ENCODE measurements at regions not wholly inside any gene's neighbourhood (a gene's known extent, or its start where the extent isn't known, plus 50 kb on each side); places are given as distances from the start of the nearest gene placed in this dataset.
"Not testable (repeated sequence)": the region's sequence is repeated elsewhere in the genome, so short reads cannot be mapped to it uniquely, and the experiment has no call there.

DNA sequence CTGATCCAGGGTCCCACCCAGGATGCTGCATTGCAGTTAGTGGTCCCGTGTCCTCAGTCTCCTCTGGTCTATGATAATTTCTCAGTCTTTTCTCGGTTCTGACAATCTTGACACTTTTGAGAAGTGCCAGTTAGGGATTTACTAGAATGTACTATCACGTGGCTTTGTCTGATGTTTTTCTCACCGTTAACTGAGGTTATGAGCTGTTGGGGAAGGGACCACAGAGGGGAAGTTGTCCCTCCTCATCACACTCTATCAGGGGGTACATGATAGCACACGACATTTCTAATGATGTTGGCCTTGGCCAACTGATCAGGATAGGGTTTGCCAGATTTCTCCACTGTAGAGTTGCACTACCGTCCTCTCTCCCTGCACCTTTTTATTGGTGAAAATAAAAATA, 250.9 kb upstream of the SDK2 start:
- DNase-seq (ENCODE audit: low spot score) = no peak

GRCh38 chr17:73896966-73897365, 252.7 kb upstream of the SDK2 start:
- no peak for DNase-seq (ENCODE audit: low spot score)

DNA sequence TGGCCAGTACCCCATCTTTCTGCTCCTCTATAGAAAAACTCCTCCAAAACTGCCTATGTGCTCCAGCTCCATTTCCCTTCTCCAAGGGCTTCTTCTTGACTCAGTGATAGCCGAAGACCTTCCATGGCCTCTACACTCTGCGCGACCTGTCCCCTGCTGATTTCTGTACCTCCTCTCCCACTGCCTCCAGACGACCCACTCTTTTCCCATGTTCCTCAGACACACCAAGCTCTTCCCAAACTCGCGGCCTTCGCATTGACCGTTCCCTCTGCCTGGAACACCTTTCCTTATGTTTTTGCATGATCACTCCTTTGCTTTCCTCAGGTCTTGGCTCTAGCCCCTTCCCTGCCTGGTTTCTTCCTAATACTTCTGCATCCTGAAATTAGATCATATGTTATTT, 255.6 kb upstream of the SDK2 start:
- DNase-seq (ENCODE audit: low spot score) = no peak

DNA sequence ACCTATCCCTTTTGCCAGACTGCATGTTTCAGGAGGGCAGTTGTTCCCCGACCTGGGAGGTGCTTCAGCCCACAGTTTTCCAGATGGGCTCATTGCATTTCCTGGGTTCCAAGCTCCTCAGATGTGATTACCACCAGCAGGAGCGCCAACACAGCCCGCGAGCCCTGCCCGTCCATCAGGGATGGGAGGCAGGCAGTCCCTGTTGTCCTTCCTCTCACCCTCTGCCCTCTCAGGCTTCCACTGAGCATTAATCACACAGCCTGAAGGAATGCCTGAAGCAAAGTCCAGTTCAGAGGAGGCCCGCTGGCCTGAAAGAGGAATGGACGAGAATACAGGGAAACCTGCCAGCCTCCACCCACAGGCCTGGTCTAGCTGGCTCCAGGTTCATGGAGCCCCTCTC, 256.3 kb upstream of the SDK2 start:
- DNase-seq (ENCODE audit: low spot score) = no peak

GRCh38 chr17:73901249-73901648, 257.0 kb upstream of the SDK2 start:
- DNase-seq (ENCODE audit: low spot score) = no peak

DNA sequence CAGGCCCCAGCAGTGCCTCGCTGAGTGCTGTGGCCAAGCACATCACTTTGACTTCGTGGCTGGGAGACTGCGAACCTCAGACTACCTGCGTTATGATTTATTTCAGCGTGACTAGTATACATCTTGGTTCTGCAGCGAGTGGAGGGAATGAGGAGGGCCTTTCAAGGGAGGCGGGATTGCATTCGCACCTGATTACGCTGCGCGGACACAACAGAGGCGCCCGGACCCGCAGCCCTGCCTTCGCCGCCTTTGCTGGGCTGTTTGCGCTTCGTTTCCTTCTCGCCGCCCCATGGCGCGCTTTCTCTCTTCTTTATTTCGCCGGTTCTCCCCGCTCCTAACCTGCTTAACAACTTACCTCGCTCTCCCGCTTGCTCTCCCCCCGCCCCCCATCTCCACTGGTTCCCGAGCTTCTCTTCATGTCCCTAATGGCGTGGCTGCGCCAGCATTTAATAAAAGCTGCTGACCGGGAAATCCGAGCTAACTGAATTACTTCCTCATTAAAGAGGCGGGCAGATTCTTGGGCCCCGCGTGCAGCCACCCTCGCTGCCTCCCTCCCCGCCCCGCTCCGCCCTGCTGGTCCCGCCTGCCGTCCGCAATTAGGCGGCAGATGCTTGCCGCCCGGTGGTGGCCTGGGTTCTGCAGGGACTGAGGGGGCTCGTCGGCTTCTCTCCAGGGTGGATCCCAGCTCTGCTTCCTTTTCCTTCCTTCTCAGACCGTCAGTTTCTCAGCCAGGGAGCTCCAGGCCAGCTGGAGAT, 257.6 kb upstream of the SDK2 start:
- DNase-seq (ENCODE audit: low spot score) = no peak

DNA sequence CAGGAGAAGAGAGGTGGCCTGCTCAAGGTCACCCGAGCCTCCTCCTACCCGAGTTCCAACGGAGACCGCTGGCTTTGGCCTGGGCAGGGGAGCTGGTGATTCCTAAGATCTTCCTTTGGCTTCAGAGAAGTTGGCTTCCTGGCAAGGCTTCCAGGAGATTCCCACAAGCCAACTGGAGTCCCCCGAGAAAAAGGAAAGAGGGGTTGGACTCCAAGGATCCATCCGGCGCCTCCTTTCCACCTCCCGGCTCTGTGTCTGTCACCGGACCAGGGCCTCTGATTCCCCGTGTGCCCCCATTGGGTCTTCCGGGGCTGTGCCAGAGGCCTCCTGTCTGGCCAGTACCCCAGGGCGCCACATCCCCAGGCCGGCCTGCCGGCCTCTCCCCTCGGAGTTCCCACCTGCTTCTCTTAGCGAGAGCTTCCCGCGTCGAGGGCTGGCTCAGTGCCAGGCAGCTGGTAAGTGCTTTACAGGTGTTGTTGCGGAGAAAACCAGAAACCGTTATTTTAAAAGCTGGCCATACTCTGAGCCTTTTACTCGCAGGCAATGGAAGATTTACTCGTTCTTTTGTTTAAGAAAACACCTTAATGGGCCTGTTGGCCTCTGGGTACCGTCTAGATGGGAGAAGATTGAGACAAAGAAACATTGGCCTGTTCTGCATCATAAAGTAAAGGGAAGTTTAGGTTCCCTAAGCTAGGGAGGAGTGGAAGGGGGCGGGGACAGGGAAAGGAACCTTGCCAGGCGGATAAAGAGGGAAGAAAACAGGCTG, 258.4 kb upstream of the SDK2 start:
- DNase-seq (ENCODE audit: low spot score) = no peak

DNA sequence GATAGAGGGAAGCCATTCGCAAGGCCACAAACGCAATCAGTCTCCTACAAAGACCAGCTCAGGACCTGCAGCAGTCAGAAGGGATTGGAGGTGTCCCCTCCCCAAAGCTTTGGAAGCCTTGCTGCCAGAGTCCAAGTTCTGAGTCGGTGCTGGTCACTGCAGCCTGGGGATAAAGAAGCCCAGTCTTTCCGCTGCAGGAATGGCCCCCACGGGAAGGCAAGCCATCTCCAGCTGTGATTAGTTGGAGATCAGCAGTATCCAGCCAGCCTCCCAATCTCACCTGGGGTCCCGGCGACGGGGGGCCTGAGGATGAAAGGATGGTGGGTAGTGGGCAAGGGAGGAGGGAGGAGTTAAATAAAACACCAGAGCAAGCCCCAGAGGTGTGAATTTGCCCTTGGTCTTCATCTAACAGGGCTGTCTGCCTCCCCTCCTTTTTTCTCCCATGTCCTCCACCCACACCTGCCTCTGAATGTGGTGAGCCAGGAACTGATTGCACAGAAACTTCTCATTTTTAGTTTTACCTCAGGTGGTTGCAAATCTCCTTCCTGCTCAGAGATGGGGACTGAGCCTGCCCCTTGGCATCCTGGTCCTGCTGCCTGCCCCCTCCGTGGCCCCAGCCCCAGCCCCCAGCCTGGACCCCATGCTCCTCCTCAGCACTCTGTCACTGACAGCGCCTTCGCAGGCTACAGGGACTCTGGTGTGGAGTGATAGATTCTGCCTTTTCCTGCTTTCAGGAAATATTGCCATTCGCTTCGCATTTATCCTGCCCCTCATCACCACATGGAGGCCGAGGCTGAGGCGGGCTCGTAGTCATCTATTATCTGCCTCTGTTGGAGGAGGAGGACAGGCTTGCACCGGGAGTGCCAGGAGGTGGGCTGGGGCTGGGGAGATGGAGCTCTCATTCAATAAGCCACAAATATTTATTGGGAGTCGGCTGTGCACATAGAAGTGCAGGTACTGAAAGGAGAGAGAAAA, 262.9 kb upstream of the SDK2 start:
- no peak for DNase-seq (ENCODE audit: low spot score)

DNA sequence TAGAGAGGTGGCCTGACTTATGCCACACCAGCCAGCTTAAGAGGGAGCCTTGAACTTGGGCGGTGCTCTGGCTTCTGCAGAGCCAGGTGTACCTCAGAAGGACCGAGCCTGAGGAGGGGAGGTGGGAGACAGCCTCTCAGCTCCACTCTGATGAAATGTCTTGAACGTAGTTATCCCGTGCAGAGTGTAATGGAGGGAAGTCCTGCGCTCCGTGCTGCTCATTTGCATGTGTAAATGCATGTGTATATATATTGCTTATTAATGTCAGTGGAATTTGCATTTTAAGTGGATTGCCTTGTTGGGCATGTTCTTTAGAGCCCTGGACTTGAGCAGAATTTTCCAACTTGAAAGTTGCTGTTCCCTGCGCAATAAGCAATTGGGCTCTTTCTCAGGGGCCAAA, 264.9 kb upstream of the SDK2 start:
- no peak for DNase-seq (ENCODE audit: low spot score)

DNA sequence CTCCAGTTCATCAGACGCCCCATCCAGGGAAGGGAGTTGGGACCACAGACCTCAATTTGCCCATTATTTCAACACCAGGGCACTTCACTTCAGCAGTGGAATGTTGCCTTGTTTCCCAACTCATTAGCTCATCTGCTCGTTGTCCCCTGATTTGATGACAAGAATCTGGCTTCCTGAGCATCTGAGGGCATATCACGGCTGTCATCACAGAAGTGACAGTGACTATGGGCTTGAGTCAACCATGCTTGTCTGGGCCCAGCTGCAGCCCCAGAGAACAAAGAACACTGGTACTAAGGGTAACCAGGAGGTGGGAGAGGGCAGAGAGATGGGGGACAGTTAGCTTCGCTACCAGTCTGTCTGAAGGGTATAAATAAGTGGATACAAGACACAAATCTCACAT, 266.0 kb upstream of the SDK2 start:
- DNase-seq (ENCODE audit: low spot score) = no peak

DNA sequence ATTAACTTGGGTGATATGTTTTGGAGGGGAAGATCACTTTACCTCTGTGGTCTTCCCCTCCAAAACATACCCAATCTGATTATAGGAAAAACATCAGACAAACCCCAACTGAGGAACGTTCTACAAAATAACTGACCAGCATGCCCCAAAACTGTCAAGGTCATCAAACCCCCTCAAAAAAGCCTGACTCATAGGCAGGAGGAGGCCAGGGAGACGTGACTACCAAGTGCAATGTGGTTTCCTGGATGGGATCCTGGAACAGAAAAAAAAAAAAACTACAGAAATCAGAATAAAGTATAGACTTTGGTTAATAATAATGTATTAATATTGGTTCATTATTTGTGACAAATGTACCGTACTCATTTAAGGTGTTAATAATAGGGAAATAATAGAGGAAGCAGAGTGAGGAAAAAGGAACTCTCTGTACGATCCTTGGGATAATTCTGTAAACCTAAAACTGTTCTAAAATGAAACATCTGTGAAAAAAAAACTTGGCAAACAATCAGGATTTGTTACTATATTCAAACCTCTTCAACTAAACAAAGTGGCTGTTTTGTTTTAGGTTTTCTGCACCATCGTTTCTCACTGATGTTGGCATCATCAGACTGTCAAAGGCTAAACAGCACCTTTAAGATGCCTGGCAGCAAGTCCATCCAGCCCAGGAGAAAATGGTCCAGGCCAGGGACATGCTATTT, 266.7 kb upstream of the SDK2 start:
- DNase-seq (ENCODE audit: low spot score) = no peak

GRCh38 chr17:73911726-73912372, 267.6 kb upstream of the SDK2 start:
- no peak for DNase-seq (ENCODE audit: low spot score)

GRCh38 chr17:73912373-73912746, 268.1 kb upstream of the SDK2 start:
- DNase-seq (ENCODE audit: low spot score) = no peak

- no peak for DNase-seq (ENCODE audit: low spot score)
These were observed 270.5 kb upstream of the SDK2 start for GRCh38 chr17:73914536-73915274.

- DNase-seq (ENCODE audit: low spot score) = not testable (repeated sequence)
These were observed 274.8 kb upstream of the SDK2 start for GRCh38 chr17:73919033-73919432.

- no peak for DNase-seq (ENCODE audit: low spot score)
These were observed 277.1 kb upstream of the SDK2 start for GRCh38 chr17:73921306-73921705.

DNA sequence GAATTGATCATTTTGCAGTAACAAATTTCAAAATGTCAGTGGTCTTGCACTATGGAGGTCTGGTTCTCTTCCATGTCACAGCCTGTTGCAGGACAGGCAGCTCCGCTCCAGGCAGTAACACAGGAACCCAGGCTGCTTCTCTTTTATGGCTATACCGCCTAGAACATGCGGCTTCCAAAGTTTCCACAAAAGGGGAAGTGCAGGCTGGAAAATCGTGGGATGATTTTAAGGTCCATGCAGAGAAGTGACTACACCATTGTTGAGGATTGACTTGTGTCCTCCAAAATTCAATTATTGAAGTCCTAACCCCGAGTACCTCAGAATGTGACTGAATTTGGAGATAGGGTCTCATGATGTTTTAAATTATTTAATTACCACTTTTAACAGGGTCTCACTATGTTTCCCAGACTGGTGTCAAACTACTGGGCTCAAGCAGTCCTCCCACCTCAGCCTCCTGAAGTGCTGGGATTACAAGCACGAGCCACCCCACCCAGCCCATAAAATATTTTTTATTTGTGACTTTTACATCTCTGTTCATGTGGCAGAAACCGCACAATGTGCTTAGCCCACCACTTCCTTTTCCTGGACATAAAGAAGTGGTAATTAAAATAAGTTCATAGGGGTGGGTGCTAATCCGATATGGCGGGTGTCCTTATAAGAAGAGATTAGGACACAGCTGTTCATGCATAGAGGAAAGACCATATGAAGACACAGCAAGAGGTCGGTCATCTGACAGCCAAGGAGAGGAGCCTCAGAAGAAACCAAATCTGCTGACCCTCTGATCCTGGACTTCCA, 279.2 kb upstream of the RPL38 start:
- DNase-seq (ENCODE audit: low spot score) = no peak

DNA sequence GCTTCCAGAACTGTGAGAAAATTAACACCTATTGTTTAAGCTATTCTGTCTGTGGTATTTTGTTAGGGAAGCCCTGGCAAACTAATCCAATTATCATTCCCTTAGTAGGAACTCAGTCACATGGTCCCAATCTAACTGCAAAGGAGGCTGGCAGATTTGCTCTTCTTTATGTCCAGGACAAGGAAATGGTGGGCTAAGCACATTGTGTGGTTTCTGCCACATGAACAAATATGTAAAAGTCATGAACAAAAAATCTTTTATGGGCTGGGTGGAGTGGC, 278.6 kb upstream of the RPL38 start:
- no peak for DNase-seq (ENCODE audit: low spot score)

- DNase-seq (ENCODE audit: low spot score) = no peak
These were observed 273.5 kb upstream of the RPL38 start for GRCh38 chr17:73929860-73930430.
